ENCODE measurements at regions not wholly inside any gene's neighbourhood (a gene's known extent, or its start where the extent isn't known, plus 50 kb on each side); places are given as distances from the start of the nearest gene placed in this dataset.

GRCh38 chr2:41145066-41145465, 693.2 kb upstream of the SLC8A1 start:
- Histone ChIP-seq H3K9ac (ENCODE audit: low read depth in 1 of 2, low read length in 2 of 2) (no peak overlapping the region), H3K4me3 (ENCODE audit: low read depth in 1 of 3, low read length in 3 of 3) (no peak overlapping the region), H3K4me1 (ENCODE audit: control insufficient read depth in 4 of 4, insufficient read depth in 4 of 4, low read length in 3 of 4) (no peaks in the 10 kb centered on the region), H3K9me3 (ENCODE audit: control insufficient read depth in 4 of 4, low read length in 3 of 4) (no peaks in the 10 kb centered on the region), H3K27me3 (ENCODE audit: control insufficient read depth in 4 of 4, insufficient read depth in 4 of 4, low read length in 3 of 4) (no peaks in the 10 kb centered on the region), H3K36me3 (ENCODE audit: control insufficient read depth in 4 of 4, insufficient read depth in 3 of 4, low read depth in 1 of 4, low read length in 3 of 4) (no peaks in the 10 kb centered on the region), H3K27ac (ENCODE audit: low read depth in 1 of 2, low read length in 2 of 2) (no peak overlapping the region)
- DNase-seq (ENCODE audit: low spot score): no peak
- 89% methylated on average over 1 of the region's 1 CpG for WGBS
- TF ChIP-seq FOXA2 (IDR thresholded peaks at IDR 0.05) (no peak), TAF1 (conservative IDR thresholded peaks at IDR 0.05) (no peak), YY1 (IDR thresholded peaks at IDR 0.05) (no peak), NR2F2 (IDR thresholded peaks at IDR 0.05) (no peak), HNF4G (IDR thresholded peaks at IDR 0.05) (no peak), GABPA (IDR thresholded peaks at IDR 0.05 in 1 of 2, conservative IDR thresholded peaks at IDR 0.05 in 1 of 2) (no peak), RAD21 (IDR thresholded peaks at IDR 0.05) (no peak)
- TF ChIP-seq, protein P1, sequence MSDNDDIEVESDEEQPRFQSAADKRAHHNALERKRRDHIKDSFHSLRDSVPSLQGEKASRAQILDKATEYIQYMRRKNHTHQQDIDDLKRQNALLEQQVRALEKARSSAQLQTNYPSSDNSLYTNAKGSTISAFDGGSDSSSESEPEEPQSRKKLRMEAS (IDR thresholded peaks at IDR 0.05): no peak

- H3K4me1 ChIP-seq (ENCODE audit: control insufficient read depth in 4 of 4, insufficient read depth in 4 of 4, low read length in 3 of 4): no peaks in the 10 kb centered on the region
- TF ChIP-seq EGR1 (IDR thresholded peaks at IDR 0.05; ENCODE audit: low read depth in 2 of 2) (no peak), REST (IDR thresholded peaks at IDR 0.05) (no peak), NR2F2 (IDR thresholded peaks at IDR 0.05) (no peak), ZBTB33 (IDR thresholded peaks at IDR 0.05) (no peak), TAF1 (conservative IDR thresholded peaks at IDR 0.05) (no peak), GABPA (IDR thresholded peaks at IDR 0.05 in 1 of 2, conservative IDR thresholded peaks at IDR 0.05 in 1 of 2) (no peak), CTCF (IDR thresholded peaks at IDR 0.05; ENCODE audit: low read depth, low read length, missing input control) (no peak)
- 53% methylated on average over 1 of the region's 1 CpG for WGBS
These were observed 697.2 kb upstream of the SLC8A1 start for GRCh38 chr2:41149054-41149453.

More at GRCh38 chr2:41149054-41149453, 697.2 kb upstream of the SLC8A1 start:
- Histone ChIP-seq H3K27me3 (ENCODE audit: control insufficient read depth in 4 of 4, insufficient read depth in 4 of 4, low read length in 3 of 4) (no peaks in the 10 kb centered on the region), H3K36me3 (ENCODE audit: control insufficient read depth in 4 of 4, insufficient read depth in 3 of 4, low read depth in 1 of 4, low read length in 3 of 4) (no peaks in the 10 kb centered on the region), H3K27ac (ENCODE audit: low read depth in 1 of 2, low read length in 2 of 2) (no peak overlapping the region), H3K4me3 (ENCODE audit: low read depth in 1 of 3, low read length in 3 of 3) (no peak overlapping the region), H3K9me3 (ENCODE audit: control insufficient read depth in 4 of 4, low read length in 3 of 4) (no peaks in the 10 kb centered on the region), H3K9ac (ENCODE audit: low read depth in 1 of 2, low read length in 2 of 2) (no peak overlapping the region)
- DNase-seq (ENCODE audit: low spot score): no peak
